ENCODE measurements at regions not wholly inside any gene's neighbourhood (a gene's known extent, or its start where the extent isn't known, plus 50 kb on each side); places are given as distances from the start of the nearest gene placed in this dataset.

DNA sequence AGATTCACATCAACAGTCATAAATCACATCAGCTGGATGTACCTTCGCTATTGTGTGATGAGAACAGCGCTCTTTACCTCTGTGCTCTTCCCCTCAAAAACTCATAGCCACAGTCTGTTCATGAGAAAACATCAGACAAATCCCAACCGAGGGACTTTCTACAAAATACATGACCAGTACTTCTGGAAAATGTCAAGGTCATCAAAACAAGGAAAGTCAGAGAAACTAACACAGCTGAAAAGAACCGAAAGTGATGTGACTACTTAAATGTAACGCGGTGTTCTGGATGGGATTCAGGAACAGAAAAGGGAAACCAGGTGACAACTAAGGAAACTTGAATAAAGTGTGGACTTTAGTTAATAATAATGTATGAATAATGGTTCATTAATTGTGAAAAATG lies 112.0 kb upstream of the CBLN4 start:
- no peaks in the 10 kb centered on the region for H3K36me3 ChIP-seq (replicated peaks in 1 of 2; ENCODE audit: control insufficient read depth in 2 of 2, insufficient read depth in 2 of 2, low read length in 2 of 2)
- no peak overlapping the region for H4K8ac ChIP-seq (ENCODE audit: low read depth, low read length)
- no peak overlapping the region for H3K27ac ChIP-seq (replicated peaks; ENCODE audit: low read length)
- H4K91ac ChIP-seq (ENCODE audit: low read depth, low read length, poor library complexity) = no peak overlapping the region
- H3K79me1 ChIP-seq (ENCODE audit: low read depth, low read length) = no peaks in the 10 kb centered on the region
- no peak overlapping the region for H3K18ac ChIP-seq (ENCODE audit: low read length)
- no peak overlapping the region for H2AK5ac ChIP-seq (ENCODE audit: low read depth, low read length)
- H3K4me1 ChIP-seq (ENCODE audit: control insufficient read depth in 2 of 2, insufficient read depth in 1 of 2, low read depth in 1 of 2, low read length in 2 of 2) = no peaks in the 10 kb centered on the region
- no CpG with 5 or more reads among the region's 6 CpGs for WGBS, 2 donors (ENCODE audit: extremely low coverage in 2 of 2, insufficient read length in 2 of 2, insufficient replicate concordance in 1 of 2)
- H3K4me3 ChIP-seq (ENCODE audit: low read length in 2 of 2) = no peak overlapping the region
- no peak overlapping the region for H3K14ac ChIP-seq (ENCODE audit: low read length)
- no peak overlapping the region for H2BK120ac ChIP-seq (ENCODE audit: low read depth, low read length)
- no peak overlapping the region for H2BK12ac ChIP-seq (ENCODE audit: low read length)
- no peak overlapping the region for H3K4ac ChIP-seq (ENCODE audit: low read length)
- H2BK5ac ChIP-seq (ENCODE audit: low read length) = no peak overlapping the region
- no peaks in the 10 kb centered on the region for H3K27me3 ChIP-seq (ENCODE audit: control insufficient read depth in 3 of 3, insufficient read depth in 3 of 3, low read depth in 1 of 3, low read length in 3 of 3)
- H3K4me2 ChIP-seq (ENCODE audit: insufficient read depth, low read length, poor library complexity, severe bottlenecking) = no peak overlapping the region
- H3K9ac ChIP-seq (ENCODE audit: low read depth, low read length, poor library complexity) = no peak overlapping the region
- no peak for DNase-seq (ENCODE audit: low spot score)
- H2AFZ ChIP-seq (ENCODE audit: low read length) = no peak overlapping the region
- no peak overlapping the region for H2BK15ac ChIP-seq (ENCODE audit: low read length)
- H3K23ac ChIP-seq (ENCODE audit: low read depth, low read length, poor library complexity) = no peak overlapping the region
- peaks cover 0 to 2% of the 10 kb centered on the region in 2 donors for H3K9me3 ChIP-seq (replicated peaks in 1 of 2; ENCODE audit: control insufficient read depth in 2 of 2, insufficient read depth in 1 of 2, low read depth in 1 of 2, low read length in 2 of 2)

GRCh38 chr20:56121850-56122249 lies 116.5 kb upstream of the CBLN4 start:
- Histone ChIP-seq H2BK5ac (ENCODE audit: low read length) (no peak overlapping the region), H3K18ac (ENCODE audit: low read length) (no peak overlapping the region), H3K4me3 (ENCODE audit: low read length in 2 of 2) (no peak overlapping the region), H3K4me2 (ENCODE audit: insufficient read depth, low read length, poor library complexity, severe bottlenecking) (no peak overlapping the region), H2AK5ac (ENCODE audit: low read depth, low read length) (no peak overlapping the region), H3K36me3 (replicated peaks in 1 of 2; ENCODE audit: control insufficient read depth in 2 of 2, insufficient read depth in 2 of 2, low read length in 2 of 2) (no peaks in the 10 kb centered on the region), H3K9me3 (replicated peaks in 1 of 2; ENCODE audit: control insufficient read depth in 2 of 2, insufficient read depth in 1 of 2, low read depth in 1 of 2, low read length in 2 of 2) (peaks cover 0 to 2% of the 10 kb centered on the region in 2 donors), H2BK120ac (ENCODE audit: low read depth, low read length) (no peak overlapping the region), H4K91ac (ENCODE audit: low read depth, low read length, poor library complexity) (no peak overlapping the region), H2BK15ac (ENCODE audit: low read length) (no peak overlapping the region), H3K23ac (ENCODE audit: low read depth, low read length, poor library complexity) (no peak overlapping the region), H3K27me3 (ENCODE audit: control insufficient read depth in 3 of 3, insufficient read depth in 3 of 3, low read depth in 1 of 3, low read length in 3 of 3) (no peaks in the 10 kb centered on the region), H4K8ac (ENCODE audit: low read depth, low read length) (no peak overlapping the region), H3K14ac (ENCODE audit: low read length) (no peak overlapping the region), H2AFZ (ENCODE audit: low read length) (no peak overlapping the region), H2BK12ac (ENCODE audit: low read length) (no peak overlapping the region), H3K4ac (ENCODE audit: low read length) (no peak overlapping the region), H3K79me1 (ENCODE audit: low read depth, low read length) (no peaks in the 10 kb centered on the region), H3K27ac (replicated peaks; ENCODE audit: low read length) (no peak overlapping the region), H3K9ac (ENCODE audit: low read depth, low read length, poor library complexity) (no peak overlapping the region), H3K4me1 (ENCODE audit: control insufficient read depth in 2 of 2, insufficient read depth in 1 of 2, low read depth in 1 of 2, low read length in 2 of 2) (no peaks in the 10 kb centered on the region)
- DNase-seq (ENCODE audit: low spot score) = no peak
- no CpG with 5 or more reads among the region's 1 CpG for WGBS, 2 donors (ENCODE audit: extremely low coverage in 2 of 2, insufficient read length in 2 of 2, insufficient replicate concordance in 1 of 2)

- Histone ChIP-seq H3K23ac (ENCODE audit: low read depth, low read length, poor library complexity) (no peak overlapping the region), H3K4me1 (ENCODE audit: control insufficient read depth in 2 of 2, insufficient read depth in 1 of 2, low read depth in 1 of 2, low read length in 2 of 2) (no peaks in the 10 kb centered on the region), H3K9ac (ENCODE audit: low read depth, low read length, poor library complexity) (no peak overlapping the region), H4K8ac (ENCODE audit: low read depth, low read length) (no peak overlapping the region), H2AK5ac (ENCODE audit: low read depth, low read length) (no peak overlapping the region), H3K27ac (replicated peaks; ENCODE audit: low read length) (no peak overlapping the region), H3K9me3 (replicated peaks in 1 of 2; ENCODE audit: control insufficient read depth in 2 of 2, insufficient read depth in 1 of 2, low read depth in 1 of 2, low read length in 2 of 2) (no peaks in the 10 kb centered on the region), H3K36me3 (replicated peaks in 1 of 2; ENCODE audit: control insufficient read depth in 2 of 2, insufficient read depth in 2 of 2, low read length in 2 of 2) (no peaks in the 10 kb centered on the region), H3K14ac (ENCODE audit: low read length) (no peak overlapping the region), H2AFZ (ENCODE audit: low read length) (no peak overlapping the region), H3K18ac (ENCODE audit: low read length) (no peak overlapping the region), H3K4me2 (ENCODE audit: insufficient read depth, low read length, poor library complexity, severe bottlenecking) (no peak overlapping the region), H2BK12ac (ENCODE audit: low read length) (no peak overlapping the region), H2BK5ac (ENCODE audit: low read length) (no peak overlapping the region), H2BK15ac (ENCODE audit: low read length) (no peak overlapping the region), H3K4ac (ENCODE audit: low read length) (no peak overlapping the region), H3K27me3 (ENCODE audit: control insufficient read depth in 3 of 3, insufficient read depth in 3 of 3, low read depth in 1 of 3, low read length in 3 of 3) (no peaks in the 10 kb centered on the region), H2BK120ac (ENCODE audit: low read depth, low read length) (no peak overlapping the region), H4K91ac (ENCODE audit: low read depth, low read length, poor library complexity) (no peak overlapping the region), H3K4me3 (ENCODE audit: low read length in 2 of 2) (no peak overlapping the region), H3K79me1 (ENCODE audit: low read depth, low read length) (no peaks in the 10 kb centered on the region)
- DNase-seq (ENCODE audit: low spot score) = no peak
- no CpG with 5 or more reads among the region's 4 CpGs for WGBS, 2 donors (ENCODE audit: extremely low coverage in 2 of 2, insufficient read length in 2 of 2, insufficient replicate concordance in 1 of 2)
Measured at GRCh38 chr20:56143759-56144158, 104.8 kb upstream of the MC3R start.

DNA sequence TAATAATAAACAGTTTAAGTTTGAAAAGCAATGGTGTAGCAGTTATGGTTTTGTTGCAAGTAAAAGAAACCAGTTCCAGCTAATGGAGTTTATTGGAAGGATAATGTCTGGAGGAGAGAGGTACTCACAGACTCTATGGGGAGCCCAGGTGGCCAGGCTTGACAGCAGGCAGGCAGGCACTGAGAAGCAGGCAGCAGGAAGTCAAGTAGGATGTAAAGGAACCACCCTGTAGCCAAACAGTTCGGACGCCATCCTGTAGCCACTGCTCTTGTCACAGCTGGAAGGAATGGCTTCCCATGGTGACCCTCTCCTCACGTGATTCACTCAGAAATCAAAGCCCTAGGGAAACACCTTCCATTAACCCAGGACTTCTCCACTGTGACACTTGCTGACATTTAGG lies 96.7 kb upstream of the MC3R start:
- no peak for DNase-seq (ENCODE audit: low spot score)
- H3K18ac ChIP-seq (ENCODE audit: low read length) = no peak overlapping the region
- H3K27ac ChIP-seq (replicated peaks; ENCODE audit: low read length) = no peak overlapping the region
- no peak overlapping the region for H2BK5ac ChIP-seq (ENCODE audit: low read length)
- H2BK12ac ChIP-seq (ENCODE audit: low read length) = no peak overlapping the region
- no peak overlapping the region for H3K4ac ChIP-seq (ENCODE audit: low read length)
- peaks cover 0 to 1% of the 10 kb centered on the region in 2 donors for H3K9me3 ChIP-seq (replicated peaks in 1 of 2; ENCODE audit: control insufficient read depth in 2 of 2, insufficient read depth in 1 of 2, low read depth in 1 of 2, low read length in 2 of 2)
- H4K8ac ChIP-seq (ENCODE audit: low read depth, low read length) = no peak overlapping the region
- H2BK120ac ChIP-seq (ENCODE audit: low read depth, low read length) = no peak overlapping the region
- H3K14ac ChIP-seq (ENCODE audit: low read length) = no peak overlapping the region
- no peak overlapping the region for H3K4me2 ChIP-seq (ENCODE audit: insufficient read depth, low read length, poor library complexity, severe bottlenecking)
- H2AK5ac ChIP-seq (ENCODE audit: low read depth, low read length) = no peak overlapping the region
- H3K79me1 ChIP-seq (ENCODE audit: low read depth, low read length) = no peaks in the 10 kb centered on the region
- no peaks in the 10 kb centered on the region for H3K4me1 ChIP-seq (ENCODE audit: control insufficient read depth in 2 of 2, insufficient read depth in 1 of 2, low read depth in 1 of 2, low read length in 2 of 2)
- H2BK15ac ChIP-seq (ENCODE audit: low read length) = no peak overlapping the region
- H3K9ac ChIP-seq (ENCODE audit: low read depth, low read length, poor library complexity) = no peak overlapping the region
- no peak overlapping the region for H4K91ac ChIP-seq (ENCODE audit: low read depth, low read length, poor library complexity)
- no CpG with 5 or more reads among the region's 3 CpGs for WGBS, 2 donors (ENCODE audit: extremely low coverage in 2 of 2, insufficient read length in 2 of 2, insufficient replicate concordance in 1 of 2)
- H2AFZ ChIP-seq (ENCODE audit: low read length) = no peak overlapping the region
- H3K23ac ChIP-seq (ENCODE audit: low read depth, low read length, poor library complexity) = no peak overlapping the region
- H3K4me3 ChIP-seq (ENCODE audit: low read length in 2 of 2) = no peak overlapping the region
- no peaks in the 10 kb centered on the region for H3K27me3 ChIP-seq (ENCODE audit: control insufficient read depth in 3 of 3, insufficient read depth in 3 of 3, low read depth in 1 of 3, low read length in 3 of 3)
- H3K36me3 ChIP-seq (replicated peaks in 1 of 2; ENCODE audit: control insufficient read depth in 2 of 2, insufficient read depth in 2 of 2, low read length in 2 of 2) = no peaks in the 10 kb centered on the region
